Activated T-cell treated with anti-CD3 and anti-CD28 coated beads for 48 hours (primary cell): ENCODE measurements at regions not wholly inside any gene's neighbourhood (a gene's known extent, or its start where the extent isn't known, plus 50 kb on each side); places are given as distances from the start of the nearest gene placed in this dataset.

Source experiments
- DNase-seq: peaks from one replicate; pipeline ENCODE4 v3.0.0-alpha.2; 2020; ENCODE audit warnings: low read depth

DNA sequence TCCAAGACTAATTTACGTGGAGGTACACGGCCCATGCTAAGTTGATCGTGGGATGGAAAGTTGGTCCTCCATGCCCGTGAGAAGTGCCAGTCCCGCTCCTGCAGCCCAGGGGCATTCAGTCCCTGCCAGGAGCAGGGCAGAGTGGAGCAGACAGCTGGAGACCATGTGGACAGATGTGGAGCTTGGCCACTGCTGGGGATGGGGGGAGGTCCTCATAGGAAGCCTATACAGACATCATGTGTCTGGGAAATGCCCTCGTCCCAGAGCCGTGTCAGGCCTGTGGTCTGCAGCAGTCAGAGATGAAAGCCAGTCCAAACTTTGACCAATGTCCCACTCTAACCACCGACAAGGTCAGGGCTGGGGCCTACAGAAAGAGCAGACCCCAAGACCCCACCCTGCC, 118.4 kb downstream of the CPZ start:
- DNase-seq: no peak

DNA sequence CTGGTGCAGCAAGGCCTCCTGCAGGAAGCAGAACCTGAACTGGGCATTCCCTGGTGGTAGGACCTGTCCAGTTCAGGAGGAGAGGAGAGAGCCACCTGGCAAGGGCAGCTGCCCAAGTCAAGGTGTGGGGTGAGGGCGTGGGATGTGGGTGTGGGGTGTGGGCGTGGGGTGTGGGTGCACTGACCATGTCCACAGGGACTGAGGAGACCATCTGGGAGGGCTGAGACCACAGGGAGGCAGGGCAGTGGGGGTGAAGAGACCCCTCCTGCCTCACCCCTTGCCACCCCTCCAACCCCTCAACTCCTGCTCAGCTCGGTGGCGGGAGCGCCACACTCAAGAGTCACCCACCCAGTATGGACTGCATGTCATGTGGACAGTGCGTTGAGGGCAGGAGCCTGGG, 117.9 kb downstream of the CPZ start:
- DNase-seq: no peak

DNA sequence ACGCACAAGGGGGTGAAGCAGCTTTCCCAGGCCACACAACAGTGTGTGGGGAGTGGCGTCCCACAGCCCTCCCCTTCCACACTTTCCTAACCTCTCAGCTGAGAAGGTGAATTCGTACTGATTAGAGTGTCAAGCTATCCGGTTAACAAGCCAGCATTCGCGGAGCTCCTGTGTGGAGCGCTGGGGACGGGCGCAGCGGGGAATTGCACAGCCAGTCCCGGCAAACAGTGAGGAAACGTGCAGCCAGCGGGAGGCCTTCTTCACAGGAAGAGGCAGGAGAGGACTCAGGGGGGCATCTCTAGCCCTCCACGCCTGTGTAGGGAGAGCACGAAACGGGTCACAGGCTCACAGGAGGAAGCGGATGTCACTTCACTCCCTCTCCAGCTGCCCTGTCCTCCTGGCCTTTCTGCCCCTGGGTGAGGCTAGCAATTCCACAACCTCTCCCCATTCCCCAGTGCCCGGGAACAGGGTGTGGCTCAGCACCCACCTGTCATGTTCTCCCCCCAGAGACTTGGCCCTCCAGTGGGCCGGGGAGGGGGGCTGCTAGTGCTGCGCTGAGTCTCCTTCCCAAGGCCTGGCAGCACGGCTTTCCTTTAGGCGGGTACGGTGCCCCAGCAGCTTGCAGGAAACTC, 117.3 kb downstream of the CPZ start:
- DNase-seq: no peak

DNA sequence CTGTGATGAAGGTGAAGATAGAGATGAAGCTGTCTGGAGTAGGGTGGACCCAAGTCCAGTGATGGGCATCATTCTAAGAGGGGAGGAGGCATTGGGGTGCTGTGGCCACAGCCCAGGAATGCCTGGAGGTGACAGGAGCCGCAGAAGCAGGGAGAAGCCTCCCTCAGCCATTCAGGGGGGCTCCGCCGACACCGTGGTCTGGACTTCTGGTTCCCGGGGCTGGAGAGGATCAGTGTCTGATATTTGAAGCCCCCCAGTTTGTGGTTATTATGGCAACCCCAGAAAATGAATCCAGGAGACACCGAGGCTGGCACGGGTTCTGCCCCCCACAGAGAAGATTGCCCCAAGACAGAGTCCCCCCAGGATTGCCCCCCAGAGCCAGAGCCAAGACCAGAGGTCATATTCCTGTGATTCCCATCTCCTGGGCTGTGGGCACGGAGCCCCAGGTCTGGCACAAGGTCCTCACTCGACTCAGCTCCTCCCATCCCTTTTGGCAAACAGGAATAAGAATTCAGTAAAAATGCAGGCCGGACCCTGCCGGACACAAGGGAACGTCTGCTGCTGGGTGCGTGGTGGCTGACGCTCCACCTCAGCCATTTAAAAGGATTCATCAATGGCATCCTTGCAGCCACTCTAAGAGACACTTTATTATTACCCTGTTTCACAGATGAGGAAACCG, 116.6 kb downstream of the CPZ start:
- no peak for DNase-seq

DNA sequence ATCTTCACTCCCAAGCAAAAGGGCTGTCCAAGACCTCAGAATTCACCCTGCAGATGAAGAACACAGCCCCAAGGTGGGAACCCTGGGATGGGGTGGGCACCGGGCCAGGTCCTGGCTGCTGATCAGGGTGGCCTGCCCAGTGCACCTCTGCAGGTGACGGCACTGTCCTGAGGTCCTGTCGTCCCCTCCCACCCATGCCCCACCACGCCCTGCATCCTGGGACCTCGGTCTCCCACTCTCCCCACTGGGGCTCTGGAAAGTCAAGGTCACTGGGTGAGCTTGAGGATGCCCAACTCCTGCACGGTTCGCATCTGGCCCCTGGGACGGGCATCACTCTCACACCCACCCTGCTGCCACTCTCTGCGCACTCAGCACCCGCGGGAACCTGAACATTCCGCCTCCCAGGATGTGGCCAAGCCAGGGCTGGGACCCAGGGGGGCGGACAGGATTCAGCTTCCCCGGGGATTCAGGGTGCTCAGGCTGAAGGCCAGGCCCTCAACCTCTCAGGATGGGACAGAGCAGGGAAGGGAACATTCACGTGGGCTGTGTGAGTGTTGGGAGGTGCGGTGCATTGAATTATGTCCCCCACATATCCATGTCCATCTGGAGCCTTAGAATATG, 115.9 kb downstream of the CPZ start:
- DNase-seq: no peak

DNA sequence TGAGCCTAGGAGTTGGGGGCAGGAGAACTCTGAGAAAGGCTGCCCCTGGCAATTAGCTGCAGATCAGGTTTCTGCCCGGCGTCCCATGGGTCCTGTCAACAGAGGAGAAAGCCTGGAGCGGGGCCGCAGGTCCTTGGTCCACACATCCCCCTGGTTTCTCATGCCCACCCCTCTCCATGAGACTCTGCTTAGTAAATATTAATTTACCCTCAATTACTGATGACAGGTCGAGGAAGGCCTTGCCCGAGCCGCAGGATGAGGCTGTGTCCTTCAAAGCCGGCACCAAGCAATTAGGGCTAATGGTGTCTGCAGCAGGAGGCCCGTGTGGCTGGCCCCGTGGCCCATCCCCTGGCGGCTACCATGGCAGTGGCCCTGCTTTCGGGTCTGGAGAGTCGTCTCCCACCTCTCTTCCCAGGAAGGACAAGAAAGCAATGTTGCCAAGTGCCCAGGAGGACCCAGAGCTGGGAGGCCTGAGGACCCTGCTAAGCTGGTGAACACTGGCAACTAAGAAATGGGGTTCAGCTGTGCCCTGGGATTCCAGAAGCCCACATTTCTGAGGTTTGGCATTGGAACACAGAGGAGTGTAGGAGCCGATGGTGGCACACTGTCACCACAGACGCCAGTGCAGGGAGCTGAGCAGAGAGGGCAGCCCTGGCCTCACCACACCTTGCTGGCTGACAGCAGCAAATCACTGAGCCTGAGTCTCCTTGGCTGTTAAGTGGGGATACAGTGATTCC, 114.6 kb downstream of the CPZ start:
- DNase-seq: no peak

DNA sequence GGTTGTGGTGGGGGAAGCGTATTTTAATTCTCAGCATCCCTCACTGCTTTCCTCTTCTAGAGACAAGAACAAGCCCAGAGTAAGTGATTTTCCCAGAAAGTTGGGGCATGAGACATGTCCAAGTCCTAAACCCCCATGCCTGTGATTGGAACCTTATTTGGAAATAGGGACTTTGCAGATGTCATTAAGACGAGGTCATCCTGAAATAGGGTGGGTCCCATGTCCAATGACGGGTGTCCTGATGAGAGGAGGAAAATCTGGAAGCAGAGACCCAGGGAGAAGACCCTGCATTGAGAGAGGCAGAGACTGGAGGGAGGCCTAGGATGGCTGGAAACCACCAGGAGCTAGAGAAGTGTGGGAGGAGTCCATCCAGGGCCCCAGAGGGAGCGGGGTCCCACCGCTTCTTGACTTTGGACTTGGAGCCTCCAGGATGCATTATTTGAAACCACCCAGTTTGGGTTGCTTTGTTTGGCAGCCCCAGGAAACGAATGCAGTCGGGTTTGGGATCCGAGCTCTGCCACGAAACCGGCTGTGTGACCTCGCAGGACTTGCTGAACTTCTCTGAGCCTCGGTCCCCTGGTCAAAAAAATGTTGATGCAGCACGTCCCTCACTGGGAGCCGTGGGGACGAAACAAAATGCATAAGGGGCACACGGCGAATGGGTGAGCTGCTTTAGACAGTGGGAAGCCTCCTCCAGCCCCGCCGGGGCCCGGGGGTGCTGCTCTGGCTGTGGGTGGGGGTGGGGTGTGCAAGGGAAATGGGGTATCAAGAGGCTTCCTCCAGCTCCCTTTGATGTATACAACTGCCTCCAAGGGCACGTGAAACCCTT, 113.9 kb downstream of the CPZ start:
- no peak for DNase-seq

DNA sequence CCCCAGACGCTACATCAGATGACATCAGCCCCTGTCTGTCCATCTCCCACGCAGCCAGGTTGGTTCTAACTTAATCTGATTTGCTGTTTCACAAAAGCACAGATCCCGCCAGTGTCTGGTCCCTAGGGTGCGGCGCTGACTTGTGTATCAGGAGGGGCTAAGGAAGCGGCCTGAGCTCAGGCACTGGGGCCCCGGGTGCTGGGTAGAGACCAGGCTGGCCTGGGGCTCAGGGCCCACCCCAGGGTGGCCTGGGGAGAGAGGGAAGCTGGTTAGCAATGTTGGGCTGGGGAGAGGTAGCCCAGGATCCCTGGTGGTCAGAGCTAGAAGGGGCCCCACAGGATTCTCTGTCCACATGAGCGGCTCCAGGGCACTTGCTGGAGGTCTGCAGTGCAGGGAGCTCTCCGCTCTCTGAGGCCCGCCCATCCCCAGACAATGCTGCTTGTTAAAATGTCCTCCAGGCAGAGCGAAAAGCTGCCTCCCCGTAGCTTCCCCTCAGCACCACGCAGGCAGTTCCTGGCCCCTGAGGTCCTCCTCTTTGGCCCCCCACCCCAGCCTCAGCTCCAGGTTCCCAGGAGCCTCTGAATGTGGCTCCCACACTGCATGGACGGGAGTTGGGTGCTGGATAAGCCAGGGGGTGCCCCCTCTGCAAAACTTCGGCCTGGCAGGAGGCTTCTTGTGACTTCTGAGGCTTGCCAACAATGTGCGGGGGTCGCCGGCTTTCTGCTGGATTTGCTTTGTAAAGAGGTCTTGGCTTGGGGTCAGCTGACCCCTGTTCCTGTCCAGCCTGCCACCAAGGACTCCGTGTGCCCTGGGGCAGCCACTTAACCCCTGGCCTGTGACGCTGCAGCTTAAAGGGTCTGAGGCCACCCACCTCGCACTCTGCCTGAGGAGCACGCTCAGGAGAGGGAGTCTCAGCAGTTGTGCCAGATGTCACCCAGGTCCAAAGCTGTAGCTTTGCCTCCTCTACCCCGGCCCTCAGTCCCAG, 112.9 kb downstream of the CPZ start:
- no peak for DNase-seq

DNA sequence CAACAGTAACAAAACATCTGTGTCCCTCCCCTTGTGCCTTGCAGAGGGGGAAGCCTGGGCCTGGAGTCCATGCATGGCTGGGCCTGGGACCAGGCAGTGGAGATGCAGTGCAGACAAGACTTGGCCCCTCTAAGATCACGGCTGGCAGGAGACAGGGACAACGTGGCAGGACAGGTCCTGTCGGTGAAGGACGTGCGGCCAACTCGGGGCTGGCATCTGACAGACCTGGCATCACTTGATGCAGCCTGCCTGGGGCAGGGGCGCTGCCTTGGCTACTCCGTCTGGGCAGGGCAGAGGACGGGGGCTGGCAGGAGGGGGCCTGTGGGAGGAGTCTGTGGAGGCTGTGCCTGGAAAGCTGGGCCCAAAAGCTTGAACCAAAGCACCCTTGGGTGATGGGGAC, 112.1 kb downstream of the CPZ start:
- no peak for DNase-seq

DNA sequence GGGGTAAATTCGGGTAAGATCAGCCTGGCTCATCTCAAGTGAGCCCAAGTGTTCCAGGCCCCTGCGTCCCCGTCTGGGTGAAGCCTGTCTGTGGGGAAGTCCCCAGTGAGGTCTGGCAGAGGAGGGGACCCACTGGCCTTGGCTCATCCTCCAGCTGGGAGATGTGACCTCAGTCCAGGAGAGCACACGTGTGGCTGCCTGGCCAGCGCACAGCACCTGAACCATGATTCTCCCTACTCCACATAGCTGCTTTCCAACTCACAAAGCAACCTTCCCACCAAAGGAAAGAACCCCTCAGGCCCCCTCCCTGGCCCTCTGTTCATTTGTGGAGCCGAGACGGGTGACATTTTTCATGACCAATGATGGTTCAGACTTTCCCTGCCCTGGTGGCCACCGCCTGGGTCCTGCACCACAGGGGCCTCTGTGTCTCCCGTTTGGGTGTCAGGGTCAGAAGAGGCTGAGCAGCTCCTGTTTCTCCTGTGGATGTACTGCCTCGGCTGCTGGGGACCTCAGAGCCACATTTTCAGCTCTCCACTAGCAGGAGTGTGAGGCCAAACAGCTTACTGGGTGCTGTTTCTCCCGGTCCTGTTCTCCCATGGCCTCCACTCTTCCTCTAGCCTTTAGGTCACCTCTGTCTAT, 111.4 kb downstream of the CPZ start:
- no peak for DNase-seq

DNA sequence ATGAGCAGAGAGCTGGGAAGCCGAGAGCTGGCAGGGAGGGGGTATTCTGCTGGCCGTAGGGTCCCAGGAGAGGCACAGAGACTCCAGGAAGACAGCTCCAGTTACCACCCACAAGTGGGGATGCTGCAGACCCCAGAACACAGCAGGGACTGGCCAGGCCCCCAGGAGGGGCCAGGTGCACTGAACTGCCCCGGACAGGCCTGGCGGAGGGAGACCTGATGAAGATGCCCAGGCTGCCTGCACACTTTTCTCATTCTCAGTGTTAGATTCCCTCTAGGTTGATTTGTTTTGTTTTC, 110.8 kb downstream of the CPZ start:
- no peak for DNase-seq

DNA sequence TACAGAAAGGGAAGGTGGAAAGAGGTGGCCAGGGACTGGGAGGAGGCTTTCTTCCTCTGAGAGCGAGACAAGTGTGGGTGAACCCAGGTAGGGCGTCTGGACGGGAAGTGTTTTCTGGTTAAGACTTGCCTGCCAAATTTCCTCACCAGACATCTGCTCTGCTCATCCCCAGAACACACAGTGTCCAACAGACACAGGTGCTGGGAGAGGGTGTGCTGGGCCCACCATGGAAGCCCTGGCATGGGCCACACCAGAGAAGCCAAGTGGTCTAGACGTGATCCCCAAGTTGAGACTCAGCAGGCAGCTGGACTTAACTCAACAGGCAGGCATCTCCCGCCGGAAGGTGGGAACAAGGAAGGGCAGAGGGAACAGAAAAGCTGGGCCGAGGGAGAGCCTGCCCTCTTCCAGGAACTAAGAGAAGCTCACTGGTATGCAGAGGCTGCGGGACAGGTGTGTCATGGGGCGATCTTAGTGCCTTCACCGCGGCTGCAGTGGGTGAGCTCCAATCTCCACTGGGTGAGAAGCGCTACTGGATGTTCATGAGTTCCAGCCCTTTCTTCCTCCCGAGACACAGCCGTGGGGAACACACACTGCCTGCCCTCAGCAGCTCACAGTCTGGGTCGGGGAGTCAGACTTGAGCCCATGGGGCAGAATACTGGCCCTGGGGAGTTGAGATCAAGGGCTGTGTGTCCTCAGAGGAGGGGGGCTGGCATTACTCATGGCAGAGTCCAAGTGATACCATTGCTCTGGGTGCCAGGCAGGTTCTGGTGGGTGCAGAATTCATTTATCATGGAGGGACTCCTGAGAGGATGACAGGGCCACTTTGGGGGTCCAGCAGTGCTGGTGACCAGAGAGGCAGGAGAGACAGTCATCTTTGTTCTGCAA, 110.2 kb downstream of the CPZ start:
- DNase-seq: no peak

DNA sequence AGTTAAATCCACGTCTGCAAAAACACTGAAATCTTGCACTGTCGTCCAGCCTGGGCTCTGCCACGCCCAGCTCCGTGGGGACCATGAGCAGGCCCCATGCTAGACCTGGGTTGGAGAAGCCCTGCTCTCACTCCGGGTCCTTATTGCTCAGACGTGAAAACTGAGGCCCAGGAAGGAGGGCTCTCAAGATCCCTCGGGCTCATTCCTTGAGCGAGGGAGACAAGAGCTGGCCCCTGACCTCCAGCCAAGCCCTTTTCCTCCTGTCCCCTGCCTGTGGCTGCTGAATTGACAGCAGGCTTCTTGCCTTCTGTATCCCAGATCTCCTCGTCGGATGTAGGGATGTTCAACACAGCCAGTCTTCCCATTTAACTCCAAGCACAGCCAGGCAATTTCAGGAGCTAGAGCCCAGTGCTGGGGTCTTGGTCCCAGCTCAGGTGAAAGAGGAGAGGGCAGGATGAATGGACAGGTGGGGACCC, 109.5 kb downstream of the CPZ start:
- no peak for DNase-seq

DNA sequence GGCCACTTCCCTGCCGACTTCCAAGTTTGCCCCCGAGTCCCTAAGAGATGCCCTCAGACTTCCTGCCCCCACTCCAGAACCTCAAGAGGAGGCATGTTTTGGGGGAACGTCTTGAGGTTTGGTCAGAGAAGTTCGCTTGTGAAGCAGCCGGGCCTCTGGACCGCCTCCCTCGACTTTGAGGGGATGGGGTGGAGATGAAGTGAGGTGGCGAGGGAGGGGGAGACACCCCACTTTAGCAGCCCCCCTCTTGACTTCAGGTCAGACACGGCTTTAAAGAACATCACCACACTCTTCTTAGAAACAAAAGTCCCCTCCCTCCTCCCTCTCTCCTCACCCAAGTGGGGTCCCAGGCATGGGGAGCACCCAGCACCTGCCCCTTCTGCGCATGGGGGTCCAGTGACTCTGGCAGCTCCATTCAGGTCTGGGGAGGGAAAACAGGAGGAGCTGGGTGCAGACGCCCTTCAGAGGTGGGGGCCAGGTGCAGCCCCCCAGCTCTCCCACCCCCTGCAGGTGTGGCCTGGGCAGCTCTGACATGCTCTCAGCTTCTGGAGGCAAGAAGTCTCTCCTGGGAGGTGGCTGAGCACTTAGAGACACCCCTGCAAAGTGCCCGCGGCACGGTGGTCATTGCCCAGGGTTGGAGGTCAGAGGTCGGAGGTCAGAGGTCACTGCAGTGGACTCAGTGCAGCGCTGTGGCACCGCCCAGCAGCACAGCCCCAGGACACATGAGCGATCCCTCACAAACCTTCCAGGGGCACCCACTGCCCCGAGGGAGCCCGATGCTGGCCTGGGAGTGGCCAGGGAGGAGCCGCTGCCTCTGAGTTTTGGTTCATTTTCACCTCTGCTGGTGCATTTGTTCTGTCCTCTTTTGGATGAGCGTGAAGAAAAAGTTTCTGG, 108.8 kb downstream of the CPZ start:
- no peak for DNase-seq

DNA sequence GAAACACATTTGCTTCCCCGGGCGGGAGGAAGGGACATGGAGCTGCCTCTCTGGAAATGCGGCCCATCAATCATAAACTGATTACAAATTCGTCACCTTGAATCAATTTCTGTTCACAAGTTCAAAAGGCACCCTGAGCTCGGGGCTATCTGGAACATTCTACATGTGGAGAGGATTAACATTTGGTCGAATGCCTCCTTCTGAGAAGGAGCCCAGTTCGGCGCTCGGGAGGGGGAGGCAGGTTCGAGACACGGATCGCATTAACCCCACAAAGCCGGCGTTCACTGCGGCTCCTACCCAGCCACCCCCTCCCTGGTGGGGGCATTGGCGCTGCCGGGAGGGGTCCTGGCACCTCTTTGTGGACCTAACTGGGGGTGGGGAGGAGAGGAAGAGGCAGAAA, 108.0 kb downstream of the CPZ start:
- DNase-seq: no peak

DNA sequence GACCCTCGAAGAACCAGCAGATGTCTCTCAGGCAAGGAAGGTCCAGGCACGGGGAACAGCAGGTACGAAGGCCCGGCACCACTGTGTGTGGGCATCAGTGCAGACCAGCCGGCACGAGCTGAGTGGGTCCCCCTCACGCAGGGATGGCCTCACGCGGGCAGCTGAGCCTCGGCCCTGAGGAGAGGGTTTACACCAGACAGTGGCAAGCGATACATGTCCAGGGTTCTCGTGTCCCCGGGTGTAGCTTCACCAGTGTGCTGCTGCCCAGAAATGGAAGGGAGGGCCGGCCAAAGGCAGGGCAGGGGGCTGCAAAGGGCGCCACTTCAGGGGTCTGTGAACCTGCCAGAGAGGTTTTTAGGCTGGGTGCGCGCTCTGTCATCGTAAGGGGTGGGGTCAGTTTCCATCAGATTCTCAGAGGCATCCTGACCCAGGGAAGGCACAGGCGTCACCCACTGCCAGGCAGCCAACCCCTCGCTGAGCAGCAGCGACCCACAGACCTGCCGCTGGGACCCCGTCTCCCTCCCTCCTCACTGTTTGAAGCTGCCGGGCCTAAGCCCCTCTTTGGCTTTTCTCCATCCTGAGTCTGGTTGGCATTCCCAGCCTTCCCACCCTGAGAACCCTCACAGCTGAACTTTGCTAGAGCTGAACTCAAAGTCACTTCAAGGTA, 107.0 kb downstream of the CPZ start:
- DNase-seq: no peak

DNA sequence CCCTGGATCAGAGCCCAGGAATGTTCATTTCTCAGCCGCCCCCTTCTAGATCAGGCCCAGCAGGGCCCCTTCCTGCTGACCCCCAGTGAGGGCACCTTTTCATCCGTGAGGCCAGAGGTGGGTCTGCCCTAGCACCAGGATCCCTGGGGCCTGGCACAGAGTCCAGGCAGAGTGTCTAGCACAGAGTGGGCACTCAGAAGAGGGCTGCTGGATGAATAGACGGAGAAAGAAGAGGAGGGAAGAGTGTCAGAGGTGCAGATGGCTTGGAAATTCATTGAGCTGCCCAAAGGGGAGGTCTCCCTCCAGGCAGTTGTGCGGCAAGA, 106.5 kb downstream of the CPZ start:
- DNase-seq: no peak
